Trophoblast cell (in vitro differentiated cells and primary cell): ENCODE measurements at regions not wholly inside any gene's neighbourhood (a gene's known extent, or its start where the extent isn't known, plus 50 kb on each side); places are given as distances from the start of the nearest gene placed in this dataset.

Experiments
- DNase-seq, 2 donors: peaks; one replicate each; pipeline ENCODE4 v3.0.0-alpha.2; 2016
- H2AFZ ChIP-seq: 2 replicates; pipeline ENCODE4 v1.6.1; 2013; ENCODE audit warnings: low read length, moderate library complexity, mild to moderate bottlenecking; ENCODE audit not compliant: insufficient read depth, poor library complexity
- H2AK5ac ChIP-seq: 2 replicates; pipeline ENCODE4 v1.6.1; 2013; ENCODE audit warnings: mild to moderate bottlenecking, low read length
- H2BK120ac ChIP-seq: 2 replicates; pipeline ENCODE4 v1.6.1; 2013; ENCODE audit warnings: low read length, mild to moderate bottlenecking, moderate library complexity; ENCODE audit not compliant: insufficient read depth, poor library complexity
- H2BK12ac ChIP-seq: 2 replicates; pipeline ENCODE4 v1.6.1; 2013; ENCODE audit warnings: mild to moderate bottlenecking, low read length, moderate library complexity
- H2BK5ac ChIP-seq: 2 replicates; pipeline ENCODE4 v1.6.1; 2013; ENCODE audit warnings: low read length, low read depth, moderate library complexity, mild to moderate bottlenecking; ENCODE audit not compliant: poor library complexity
- H3K14ac ChIP-seq: 2 replicates; pipeline ENCODE4 v1.6.1; 2013; ENCODE audit warnings: mild to moderate bottlenecking, low read length
- H3K18ac ChIP-seq: 2 replicates; pipeline ENCODE4 v1.6.1; 2013; ENCODE audit warnings: mild to moderate bottlenecking, low read length
- H3K23ac ChIP-seq: 2 replicates; pipeline ENCODE4 v1.6.1; 2013; ENCODE audit warnings: low read length
- H3K27ac ChIP-seq: 2 replicates; pipeline ENCODE4 v1.5.1; 2013; ENCODE audit warnings: low read depth, mild to moderate bottlenecking, inconsistent platforms, low read length, moderate library complexity
- H3K27me3 ChIP-seq: 2 replicates; pipeline ENCODE4 v1.6.1; 2013; ENCODE audit warnings: inconsistent platforms, mild to moderate bottlenecking, low read length, moderate library complexity; ENCODE audit not compliant: insufficient read depth
- H3K36me3 ChIP-seq, 2 experiments: 1 replicate in 1 of 2; 2 replicates in 1 of 2; pipeline ENCODE4 v1.6.1; 2013; ENCODE audit warnings: low read length in 2 of 2, mild to moderate bottlenecking in 2 of 2, moderate library complexity in 1 of 2; ENCODE audit not compliant: insufficient read depth in 2 of 2, control insufficient read depth in 1 of 2
- H3K4ac ChIP-seq: 2 replicates; pipeline ENCODE4 v1.6.1; 2013; ENCODE audit warnings: low read depth, mild to moderate bottlenecking, low read length, moderate library complexity
- H3K4me1 ChIP-seq, 2 experiments: 1 replicate in 1 of 2; 2 replicates in 1 of 2; pipeline ENCODE4 v1.6.1; 2013; ENCODE audit warnings: low read length in 2 of 2, mild to moderate bottlenecking in 2 of 2, moderate library complexity in 1 of 2; ENCODE audit not compliant: insufficient read depth in 2 of 2, control insufficient read depth in 1 of 2
- H3K4me2 ChIP-seq: 2 replicates; pipeline ENCODE4 v1.6.1; 2013; ENCODE audit warnings: inconsistent platforms, mild to moderate bottlenecking, low read length, moderate library complexity
- H3K4me3 ChIP-seq: 2 replicates; pipeline ENCODE4 v1.5.1; 2013; ENCODE audit warnings: mild to moderate bottlenecking, low read depth, low read length, inconsistent platforms
- H3K79me1 ChIP-seq: one replicate; pipeline ENCODE4 v1.6.1; 2013; ENCODE audit warnings: low read length
- H3K79me2 ChIP-seq: 2 replicates; pipeline ENCODE4 v1.6.1; 2013; ENCODE audit warnings: low read length, mild to moderate bottlenecking; ENCODE audit not compliant: control insufficient read depth, insufficient read depth, poor library complexity
- H3K9ac ChIP-seq: 2 replicates; pipeline ENCODE4 v1.6.1; 2013; ENCODE audit warnings: mild to moderate bottlenecking, low read length
- H3K9me3 ChIP-seq: 2 replicates; pipeline ENCODE4 v1.6.1; 2013; ENCODE audit warnings: low read depth, mild to moderate bottlenecking, control low read depth, inconsistent platforms, low read length; ENCODE audit not compliant: insufficient read depth
- H4K12ac ChIP-seq: 2 replicates; pipeline ENCODE4 v1.6.1; 2013; ENCODE audit warnings: low read depth, mild to moderate bottlenecking, low read length, moderate library complexity
- H4K8ac ChIP-seq: 2 replicates; pipeline ENCODE4 v1.6.1; 2013; ENCODE audit warnings: low read depth, mild to moderate bottlenecking, low read length, moderate library complexity
- H4K91ac ChIP-seq: one replicate; pipeline ENCODE4 v1.6.1; 2013; ENCODE audit warnings: low read depth, mild to moderate bottlenecking, low read length, moderate library complexity
- WGBS: extraction: QIAGEN DNeasy Blood & Tissue Kit; methylation state at CpG from one replicate; pipeline ENCODE4 v1.1.7; 2013; ENCODE audit warnings: missing lambda C conversion rate; ENCODE audit not compliant: insufficient read length, insufficient coverage; ENCODE audit errors: extremely low coverage; 5-methylcytosine and 5-hydroxymethylcytosine counted together

DNA sequence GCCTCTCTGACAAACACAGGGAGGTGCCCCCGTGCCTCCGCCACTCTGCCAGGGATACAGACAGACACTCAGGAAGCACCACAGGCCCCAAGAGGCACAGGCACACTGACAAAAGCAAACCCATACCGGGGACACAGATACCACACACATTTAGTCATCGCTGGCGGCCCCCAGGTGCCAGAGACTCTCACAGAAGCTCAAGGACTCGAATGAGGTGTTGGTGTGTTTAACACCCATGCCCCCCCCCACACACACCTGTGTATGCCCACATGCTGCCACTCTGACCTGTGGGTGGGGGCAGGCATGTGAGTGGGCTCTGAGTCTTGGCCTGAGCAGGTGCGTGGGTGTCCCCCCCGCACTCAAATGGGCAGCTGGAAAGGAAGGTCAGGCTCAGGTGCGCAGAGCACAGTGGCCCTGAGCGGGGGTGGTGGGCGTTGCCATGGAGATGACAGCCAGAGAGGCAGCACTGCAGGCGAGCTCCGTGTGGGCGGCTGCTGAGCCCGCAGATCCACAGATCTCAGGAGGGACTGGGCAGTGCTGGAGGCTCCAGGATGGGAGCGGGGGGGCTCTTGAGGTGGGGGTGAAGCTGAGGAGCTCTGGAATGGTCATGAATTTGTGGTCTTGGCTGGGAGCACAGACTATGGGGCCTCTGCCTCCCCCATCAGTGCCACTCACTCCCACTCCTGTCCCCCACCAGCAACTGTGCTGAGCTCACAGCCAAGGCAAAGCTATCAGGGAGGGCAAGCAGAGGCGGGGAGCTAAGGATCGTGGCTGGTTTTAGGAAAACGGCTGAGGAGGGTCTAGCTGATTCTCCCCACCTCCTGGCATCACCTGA, 73.9 kb upstream of the TAF1B start:
- Histone ChIP-seq H4K8ac (no peak overlapping the region), H3K9ac (no peak overlapping the region), H3K4me3 (no peak overlapping the region), H2BK12ac (no peak overlapping the region), H3K4me2 (no peak overlapping the region), H3K18ac (no peak overlapping the region), H2AK5ac (no peak overlapping the region), H2AFZ (no peak overlapping the region), H2BK5ac (no peak overlapping the region), H3K27me3 (no peaks in the 10 kb centered on the region), H3K14ac (no peak overlapping the region), H3K36me3 (no peaks in the 10 kb centered on the region), H3K79me1 (no peaks in the 10 kb centered on the region), H3K9me3 (no peaks in the 10 kb centered on the region), H2BK120ac (no peak overlapping the region), H3K79me2 (no peaks in the 10 kb centered on the region), H3K23ac (no peak overlapping the region), H3K4ac (no peak overlapping the region), H3K4me1 (peaks cover 4 to 9% of the 10 kb centered on the region in 2 experiments), H4K12ac (no peak overlapping the region), H4K91ac (no peak overlapping the region), H3K27ac (no peak overlapping the region)
- no peak for DNase-seq
- WGBS: no CpG with 5 or more reads among the region's 19 CpGs

- no peak overlapping the region for H3K18ac ChIP-seq
- no peak overlapping the region for H2BK5ac ChIP-seq
- no CpG with 5 or more reads among the region's 6 CpGs for WGBS
- H3K4me3 ChIP-seq: no peak overlapping the region
- no peak overlapping the region for H4K12ac ChIP-seq
- no peak overlapping the region for H2BK120ac ChIP-seq
- no peak overlapping the region for H2BK12ac ChIP-seq
- no peaks in the 10 kb centered on the region for H3K79me1 ChIP-seq
- no peak overlapping the region for H3K23ac ChIP-seq
- no peak overlapping the region for H4K91ac ChIP-seq
- no peaks in the 10 kb centered on the region for H3K9me3 ChIP-seq
- H2AK5ac ChIP-seq: no peak overlapping the region
- H3K14ac ChIP-seq: no peak overlapping the region
- no peak overlapping the region for H3K9ac ChIP-seq
- H3K4me2 ChIP-seq: no peak overlapping the region
- no peaks in the 10 kb centered on the region for H3K27me3 ChIP-seq
- peaks cover 4 to 9% of the 10 kb centered on the region in 2 experiments for H3K4me1 ChIP-seq
- DNase-seq: no peak
- H3K27ac ChIP-seq: no peak overlapping the region
- H3K4ac ChIP-seq: no peak overlapping the region
- no peaks in the 10 kb centered on the region for H3K79me2 ChIP-seq
- H2AFZ ChIP-seq: no peak overlapping the region
- H4K8ac ChIP-seq: no peak overlapping the region
- H3K36me3 ChIP-seq: no peaks in the 10 kb centered on the region
Observed at GRCh38 chr2:9770006-9770307, 73.3 kb upstream of the TAF1B start.

GRCh38 chr2:9770308-9771100, 72.8 kb upstream of the TAF1B start:
- DNase-seq: peak; percentile 48 to 88
- Histone ChIP-seq H4K91ac (no peak overlapping the region), H2BK12ac (no peak overlapping the region), H3K79me1 (no peaks in the 10 kb centered on the region), H3K9ac (no peak overlapping the region), H4K12ac (no peak overlapping the region), H2AK5ac (no peak overlapping the region), H3K4me2 (no peak overlapping the region), H3K4me3 (no peak overlapping the region), H3K4me1 (peaks cover 4 to 9% of the 10 kb centered on the region in 2 experiments), H2BK5ac (no peak overlapping the region), H3K27ac (no peak overlapping the region), H3K14ac (no peak overlapping the region), H2AFZ (no peak overlapping the region), H3K23ac (no peak overlapping the region), H4K8ac (no peak overlapping the region), H3K27me3 (no peaks in the 10 kb centered on the region), H3K36me3 (no peaks in the 10 kb centered on the region), H3K18ac (no peak overlapping the region), H3K79me2 (no peaks in the 10 kb centered on the region), H2BK120ac (no peak overlapping the region), H3K4ac (no peak overlapping the region), H3K9me3 (no peaks in the 10 kb centered on the region)
- WGBS: no CpG with 5 or more reads among the region's 27 CpGs

GRCh38 chr2:9771101-9771449, 72.2 kb upstream of the TAF1B start:
- Histone ChIP-seq H3K18ac (no peak overlapping the region), H3K4ac (no peak overlapping the region), H3K27me3 (no peaks in the 10 kb centered on the region), H4K91ac (no peak overlapping the region), H3K79me1 (no peaks in the 10 kb centered on the region), H2BK120ac (no peak overlapping the region), H3K9ac (no peak overlapping the region), H2AK5ac (no peak overlapping the region), H3K4me2 (no peak overlapping the region), H2BK12ac (no peak overlapping the region), H3K27ac (no peak overlapping the region), H3K79me2 (no peaks in the 10 kb centered on the region), H4K8ac (no peak overlapping the region), H3K36me3 (no peaks in the 10 kb centered on the region), H3K9me3 (no peaks in the 10 kb centered on the region), H4K12ac (no peak overlapping the region), H3K4me1 (peaks cover 4 to 8% of the 10 kb centered on the region in 2 experiments), H3K23ac (no peak overlapping the region), H3K4me3 (no peak overlapping the region), H2AFZ (no peak overlapping the region), H3K14ac (no peak overlapping the region), H2BK5ac (no peak overlapping the region)
- WGBS: no CpG with 5 or more reads among the region's 5 CpGs
- DNase-seq: no peak
